Loucy (cell line): ENCODE measurements at regions not wholly inside any gene's neighbourhood (a gene's known extent, or its start where the extent isn't known, plus 50 kb on each side); places are given as distances from the start of the nearest gene placed in this dataset.

Experiments
- EZH2phosphoT487 ChIP-seq: fragments of 200-600 bp; IDR thresholded peaks from 2 replicates; pipeline ENCODE4 v1.6.1; 2018; ENCODE audit warnings: antibody characterized with exemption, mild to moderate bottlenecking, moderate library complexity, borderline replicate concordance
- TF ChIP-seq, protein P1 (sequence below): fragments of 200-600 bp; sonication (generic); conservative IDR thresholded peaks from 2 replicates; pipeline ENCODE4 v1.5.1; 2014; ENCODE audit warnings: mild to moderate bottlenecking, antibody characterized with exemption, low read length

DNA sequence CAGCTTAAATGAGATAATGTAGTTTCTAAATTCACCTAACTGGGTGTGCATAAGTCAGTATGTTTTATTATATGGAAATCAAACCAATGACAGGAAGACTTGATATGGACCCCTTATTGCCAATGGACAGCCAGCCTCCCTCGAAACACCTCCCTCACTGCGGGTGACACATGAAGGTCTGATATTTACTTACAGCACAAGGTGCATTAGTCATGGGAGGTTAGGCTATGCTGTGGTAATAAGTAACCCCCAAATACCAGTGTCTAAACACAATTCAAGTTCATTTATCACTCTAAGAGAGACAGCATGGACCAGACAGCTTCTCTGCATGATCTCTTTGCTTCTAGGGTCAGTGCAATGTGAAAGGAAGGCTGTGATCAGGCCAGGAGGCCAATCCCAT lies 126.0 kb upstream of the KCNJ6 start:
- TF ChIP-seq, protein P1, sequence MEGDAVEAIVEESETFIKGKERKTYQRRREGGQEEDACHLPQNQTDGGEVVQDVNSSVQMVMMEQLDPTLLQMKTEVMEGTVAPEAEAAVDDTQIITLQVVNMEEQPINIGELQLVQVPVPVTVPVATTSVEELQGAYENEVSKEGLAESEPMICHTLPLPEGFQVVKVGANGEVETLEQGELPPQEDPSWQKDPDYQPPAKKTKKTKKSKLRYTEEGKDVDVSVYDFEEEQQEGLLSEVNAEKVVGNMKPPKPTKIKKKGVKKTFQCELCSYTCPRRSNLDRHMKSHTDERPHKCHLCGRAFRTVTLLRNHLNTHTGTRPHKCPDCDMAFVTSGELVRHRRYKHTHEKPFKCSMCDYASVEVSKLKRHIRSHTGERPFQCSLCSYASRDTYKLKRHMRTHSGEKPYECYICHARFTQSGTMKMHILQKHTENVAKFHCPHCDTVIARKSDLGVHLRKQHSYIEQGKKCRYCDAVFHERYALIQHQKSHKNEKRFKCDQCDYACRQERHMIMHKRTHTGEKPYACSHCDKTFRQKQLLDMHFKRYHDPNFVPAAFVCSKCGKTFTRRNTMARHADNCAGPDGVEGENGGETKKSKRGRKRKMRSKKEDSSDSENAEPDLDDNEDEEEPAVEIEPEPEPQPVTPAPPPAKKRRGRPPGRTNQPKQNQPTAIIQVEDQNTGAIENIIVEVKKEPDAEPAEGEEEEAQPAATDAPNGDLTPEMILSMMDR = no peak
- TF ChIP-seq EZH2phosphoT487 = no peak
